ENCODE measurements at regions not wholly inside any gene's neighbourhood (a gene's known extent, or its start where the extent isn't known, plus 50 kb on each side); places are given as distances from the start of the nearest gene placed in this dataset.

GRCh38 chr1:184254849-184255248 lies 132.0 kb upstream of the C1orf21 start:
- no peak for TF ChIP-seq ZFP3 (CRISPR knock-in tag; IDR thresholded peaks at IDR 0.05)
- TF ChIP-seq CSRNP3 (CRISPR knock-in tag; IDR thresholded peaks at IDR 0.05): no peak
- no peak for TF ChIP-seq ZNF565 (CRISPR knock-in tag; conservative IDR thresholded peaks at IDR 0.05; ENCODE audit: low read depth)
- TF ChIP-seq GLIS3 (CRISPR knock-in tag; IDR thresholded peaks at IDR 0.05): no peak

Data from SK-N-SH treated with all-trans-retinoic acid at 6 μM for 48 hours (cell line).